Right renal pelvis (tissue), 4 donors: ENCODE measurements at regions not wholly inside any gene's neighbourhood (a gene's known extent, or its start where the extent isn't known, plus 50 kb on each side); places are given as distances from the start of the nearest gene placed in this dataset.
"Not testable (repeated sequence)": the region's sequence is repeated elsewhere in the genome, so short reads cannot be mapped to it uniquely, and the experiment has no call there.

Experiments
- DNase-seq, 4 donors: peaks; one replicate each; pipeline ENCODE4 v3.0.0-alpha.2; 2013; ENCODE audit warnings: low read depth in 4 of 4, low spot score in 3 of 4, missing footprints in 1 of 4

DNA sequence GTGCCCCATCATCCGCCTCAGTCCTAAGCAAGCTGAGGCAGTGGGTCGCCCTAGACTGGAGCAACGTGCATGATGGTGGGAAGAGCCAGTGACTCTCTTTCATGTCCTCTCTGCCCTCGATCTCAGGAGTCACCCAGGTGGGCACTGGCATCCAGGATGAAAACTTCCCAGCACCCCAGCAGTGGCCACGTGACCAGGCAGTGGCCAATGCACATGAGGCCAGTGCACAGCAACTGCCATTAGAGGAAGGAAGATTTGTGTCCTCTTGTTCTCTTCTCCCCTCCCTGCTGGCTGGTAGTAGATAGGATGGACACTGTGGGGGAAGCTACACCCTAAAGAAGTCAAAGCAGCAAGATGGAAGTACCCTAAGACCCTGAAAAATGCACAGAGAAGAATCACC lies 334.1 kb upstream of the SULF2 start:
- not testable (repeated sequence) for DNase-seq

DNA sequence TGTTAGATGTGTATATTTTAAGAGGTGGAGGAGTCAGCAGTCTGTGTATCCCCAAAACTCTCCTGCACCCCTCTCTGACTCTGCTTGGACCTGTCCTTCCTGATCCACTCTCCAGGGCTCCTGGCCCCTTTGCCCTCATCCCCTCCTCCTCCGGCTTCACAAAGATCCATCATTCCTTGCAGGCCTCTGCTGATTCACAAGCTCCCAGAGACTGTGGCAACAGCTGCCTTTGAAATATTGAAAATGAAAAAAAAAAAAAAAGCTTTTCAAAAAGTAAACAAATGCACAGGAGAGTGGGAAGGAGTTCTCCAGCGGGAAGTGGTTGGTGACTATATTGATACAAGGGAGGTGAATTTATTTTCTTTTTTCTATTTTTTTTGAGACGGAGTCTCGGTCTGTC lies 330.2 kb upstream of the SULF2 start:
- DNase-seq: no peak

DNA sequence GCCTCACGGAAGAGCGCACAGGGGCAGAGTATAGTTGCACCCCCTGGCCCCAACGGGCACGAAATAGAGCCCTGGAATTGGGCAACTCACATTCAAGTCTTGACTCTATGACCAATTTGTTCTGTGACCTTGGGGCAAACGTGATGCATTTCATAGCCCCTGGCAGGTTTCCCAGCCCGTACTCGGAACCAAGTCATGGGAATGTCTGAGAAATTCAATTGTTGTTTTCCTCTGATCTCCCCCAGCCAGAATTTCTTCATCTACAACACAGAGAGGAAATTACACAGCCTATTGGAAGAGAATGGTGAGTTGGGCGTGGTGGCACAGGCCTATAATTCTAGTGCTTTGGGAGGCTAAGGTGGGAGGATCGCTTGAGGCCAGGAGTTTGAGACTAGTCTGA lies 322.3 kb upstream of the SULF2 start:
- DNase-seq: no peak

DNA sequence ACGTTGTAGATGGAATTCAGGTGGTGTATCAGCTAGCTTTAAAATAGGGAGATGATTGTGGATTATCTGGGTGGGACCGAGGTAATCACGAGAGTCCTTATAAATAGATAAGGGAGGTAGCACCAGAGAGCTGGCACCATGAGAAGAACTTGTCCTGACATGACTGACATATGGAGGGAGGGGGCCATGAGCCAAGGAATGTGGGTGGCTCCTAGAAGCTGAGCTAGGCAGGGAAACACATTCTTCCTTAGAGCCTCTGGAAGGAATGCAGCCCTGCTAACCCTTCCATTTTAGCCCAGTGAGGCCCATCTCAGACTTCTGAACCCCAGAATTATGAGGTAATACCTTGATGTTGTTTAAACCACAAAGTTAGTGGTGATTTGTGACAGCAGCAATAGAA lies 321.1 kb upstream of the SULF2 start:
- DNase-seq: no peak

DNA sequence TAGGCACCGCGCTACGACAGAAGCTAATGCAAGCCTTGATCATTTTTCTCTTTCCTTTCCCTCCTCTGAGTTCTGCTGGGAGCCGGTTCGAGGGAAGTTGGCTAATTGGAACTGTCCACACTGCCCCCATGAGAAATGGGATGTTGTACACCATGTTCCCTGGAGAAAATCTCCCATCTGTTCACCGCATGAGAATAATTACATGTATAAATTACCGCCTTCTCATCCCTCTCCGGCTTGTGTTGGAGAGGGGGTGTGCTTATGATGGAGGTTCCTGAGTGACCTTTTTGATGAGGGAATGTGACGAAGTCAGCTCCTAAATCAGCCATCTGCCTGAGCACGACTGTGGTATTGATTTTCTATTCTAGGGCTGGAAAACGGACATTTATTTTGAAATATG lies 320.2 kb upstream of the SULF2 start:
- no peak for DNase-seq

DNA sequence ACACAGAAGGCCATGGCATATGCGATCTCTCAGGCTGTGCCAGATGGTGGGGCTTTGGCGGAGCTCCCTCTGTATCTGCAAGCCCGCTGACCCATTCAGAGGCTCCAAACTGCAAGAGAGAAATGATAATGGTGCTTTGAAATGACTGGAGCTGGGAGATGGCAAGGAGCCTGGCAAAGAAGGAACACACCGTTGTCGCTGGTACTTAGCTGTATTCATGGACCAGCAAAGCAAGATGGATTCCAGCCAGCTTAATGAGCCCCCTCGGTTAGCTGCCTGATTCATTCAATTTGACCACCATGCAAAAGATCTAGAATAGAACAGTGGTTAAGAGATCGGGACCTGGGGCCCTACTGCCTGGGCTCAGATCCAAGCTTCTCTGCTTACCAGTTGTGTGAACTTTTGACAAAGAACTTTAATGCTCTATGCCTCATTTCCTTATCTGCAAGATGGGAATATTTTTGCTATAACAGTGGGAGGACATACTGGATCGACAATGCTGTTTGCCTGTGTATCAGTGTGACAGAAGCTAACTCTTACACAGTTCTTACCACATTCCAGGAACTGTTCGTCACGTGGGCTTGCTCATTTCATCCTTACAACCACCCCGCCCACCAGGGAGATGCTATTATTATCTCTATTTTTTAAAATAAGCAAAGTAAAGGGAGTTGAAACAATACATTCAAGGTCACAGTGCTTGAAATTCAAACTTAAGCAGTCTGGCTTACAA lies 317.8 kb upstream of the SULF2 start:
- DNase-seq: no peak

DNA sequence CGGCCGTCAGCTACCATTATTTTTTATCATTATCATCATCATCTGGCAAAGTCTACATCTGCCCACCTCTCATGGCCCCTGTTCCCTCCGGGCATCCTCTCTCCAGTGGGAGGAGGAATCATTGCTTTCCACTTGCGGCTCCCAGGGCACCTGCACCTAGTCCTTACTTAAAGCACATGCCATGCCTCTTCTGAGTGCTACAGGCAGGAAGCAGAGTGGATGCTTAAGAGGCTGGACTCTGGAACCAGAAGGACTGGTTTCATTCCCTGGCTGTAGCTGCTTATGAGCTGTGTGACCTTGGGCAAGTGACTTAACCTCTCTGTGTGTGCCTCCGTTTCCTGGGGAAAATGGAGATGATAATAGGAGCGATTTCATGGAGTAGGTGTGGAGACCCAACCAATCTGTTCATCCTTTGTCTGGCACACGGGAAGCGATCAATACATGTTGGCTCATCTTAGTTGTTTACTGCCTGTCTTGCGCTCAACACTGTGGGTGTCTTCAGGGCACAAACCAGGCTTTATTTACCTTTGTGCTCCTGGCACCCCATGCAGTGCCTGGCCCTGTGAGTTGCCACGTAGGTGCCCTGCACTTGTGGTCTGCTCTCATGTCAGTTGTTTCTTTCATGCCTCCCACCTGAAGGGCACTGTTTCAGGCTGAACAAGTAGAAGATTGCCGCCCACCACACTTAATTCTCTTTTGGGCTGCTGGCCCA lies 317.0 kb upstream of the SULF2 start:
- no peak for DNase-seq

DNA sequence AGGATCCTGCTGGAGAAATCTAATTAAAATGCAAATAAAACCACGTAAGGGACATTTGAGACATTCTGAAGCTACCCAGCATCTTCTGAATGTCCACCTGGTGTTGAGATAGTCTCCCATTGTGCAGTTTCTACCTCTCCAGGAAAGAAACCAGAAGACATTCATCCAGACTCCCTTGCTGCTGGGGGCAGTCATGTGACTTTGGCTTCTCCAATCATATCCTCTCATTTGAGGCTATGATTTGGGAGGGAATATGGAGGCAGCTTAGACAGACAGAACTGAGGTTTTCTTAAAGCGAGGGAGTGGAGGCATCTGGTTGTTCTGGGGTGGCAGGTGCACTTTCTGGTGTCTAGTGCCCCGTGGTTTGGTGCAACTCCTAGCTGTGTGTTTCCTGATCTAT lies 315.2 kb upstream of the SULF2 start:
- DNase-seq: no peak

DNA sequence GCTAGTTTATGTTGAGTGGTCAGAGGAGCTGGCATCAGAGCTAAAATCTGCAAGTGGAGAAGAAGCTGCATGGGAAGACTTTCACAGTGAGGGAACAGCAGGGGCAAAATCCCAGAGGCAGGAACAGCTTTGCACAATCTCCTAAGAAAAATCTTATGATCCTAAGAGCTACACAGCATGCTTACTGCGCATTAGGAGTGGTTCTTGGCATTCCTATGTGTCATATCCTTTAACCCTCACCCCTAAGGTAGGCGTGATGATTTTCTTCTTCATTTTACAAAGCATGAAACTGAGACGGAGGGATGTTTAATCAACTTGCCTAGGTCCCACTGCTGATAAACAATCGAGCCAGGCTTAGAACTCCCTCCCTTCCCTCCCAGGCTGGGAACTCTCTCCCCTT lies 313.6 kb upstream of the SULF2 start:
- no peak for DNase-seq

DNA sequence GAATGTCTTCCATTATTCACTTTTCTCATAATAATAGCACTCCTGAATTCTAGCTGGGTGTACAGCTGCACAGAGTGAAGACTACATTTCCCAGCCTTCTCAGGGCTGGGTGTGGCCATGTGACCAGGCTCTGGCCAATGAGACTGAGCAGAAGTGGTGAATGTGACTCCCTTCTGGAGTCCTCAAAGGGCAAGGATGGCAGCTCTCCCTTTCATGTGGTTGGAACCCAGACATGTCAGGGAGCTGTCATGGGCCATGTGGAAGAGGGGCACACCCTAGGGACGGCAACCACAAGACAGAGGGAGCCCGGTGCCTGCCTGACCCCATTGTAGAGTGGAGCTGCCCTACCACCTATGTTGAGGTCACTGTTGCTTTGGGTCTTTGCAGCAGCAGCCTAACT lies 312.8 kb upstream of the SULF2 start:
- DNase-seq: no peak

DNA sequence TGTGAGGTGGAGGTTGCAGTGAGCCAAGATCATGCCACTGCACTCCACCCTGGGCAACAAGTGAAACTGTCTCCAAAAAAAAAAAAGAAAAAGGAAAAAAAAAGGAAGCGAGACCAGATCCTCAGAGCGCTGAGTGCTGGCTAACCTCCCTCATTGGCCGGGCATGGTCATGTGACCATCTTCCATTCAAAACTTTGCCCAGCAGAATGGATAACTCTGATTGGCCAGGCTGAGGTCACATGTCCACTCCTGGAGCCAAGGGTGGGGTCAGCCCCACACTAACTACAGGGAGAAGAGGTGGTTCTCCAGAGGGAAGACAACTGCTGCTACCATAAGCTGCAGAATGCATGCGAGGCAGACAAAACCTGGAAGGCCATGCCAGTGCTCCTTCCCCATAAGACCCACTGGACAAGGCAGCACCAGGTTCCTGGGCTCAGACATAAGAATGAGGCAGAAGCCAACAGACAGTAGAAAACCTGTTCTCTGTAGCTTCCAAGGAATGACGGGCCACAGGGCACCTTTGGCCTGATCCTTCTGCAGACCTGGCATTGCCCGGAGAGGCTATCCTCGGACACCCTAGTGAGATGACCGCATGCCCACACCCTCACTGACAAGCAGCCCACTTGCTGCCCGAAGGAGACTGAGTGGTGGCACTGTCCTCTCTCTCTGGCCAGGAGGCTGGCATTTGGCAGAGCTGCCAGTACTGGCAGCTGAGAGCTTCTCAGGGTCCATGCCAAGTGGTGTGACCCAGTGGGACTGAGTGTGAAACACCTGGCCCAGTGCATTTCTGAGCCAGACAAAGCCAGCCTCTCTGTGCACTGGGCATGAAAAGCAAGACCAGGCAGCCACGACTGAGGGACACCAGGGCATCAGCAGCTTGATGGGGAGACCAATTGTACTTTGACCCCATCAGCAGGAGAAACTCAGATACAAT lies 311.9 kb upstream of the SULF2 start:
- DNase-seq: no peak

DNA sequence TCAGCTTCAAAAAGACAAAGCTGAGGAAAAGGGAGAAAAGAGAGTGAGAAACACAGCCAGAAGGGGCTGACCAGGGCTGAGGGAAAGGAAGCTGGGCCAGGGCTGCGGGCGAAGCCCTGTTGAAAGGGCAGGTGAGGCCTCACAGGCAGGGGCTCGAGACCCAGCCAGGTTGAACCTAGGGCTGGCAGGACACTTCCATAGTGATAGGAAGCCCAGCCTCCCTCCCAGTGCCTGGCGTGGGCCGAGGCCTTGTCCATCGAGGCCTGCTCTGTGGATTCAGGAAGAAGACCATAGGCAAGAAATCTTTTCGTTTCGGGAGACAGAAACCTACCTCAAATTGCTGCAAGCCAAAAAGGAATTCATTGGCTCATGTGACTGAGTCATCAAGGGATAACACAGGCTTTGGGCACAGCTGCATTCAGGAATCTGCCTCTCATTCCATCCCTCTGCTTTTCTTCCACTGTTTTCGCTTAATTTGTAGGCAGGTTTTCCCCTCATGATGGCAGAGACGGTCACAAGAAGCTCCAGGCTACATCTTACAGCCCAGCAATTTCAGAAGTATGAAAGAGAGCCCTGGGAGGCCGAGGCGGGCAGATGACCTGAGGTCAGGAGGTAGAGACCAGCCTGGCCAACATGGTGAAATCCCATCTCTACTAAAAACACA lies 311.1 kb upstream of the SULF2 start:
- no peak for DNase-seq

DNA sequence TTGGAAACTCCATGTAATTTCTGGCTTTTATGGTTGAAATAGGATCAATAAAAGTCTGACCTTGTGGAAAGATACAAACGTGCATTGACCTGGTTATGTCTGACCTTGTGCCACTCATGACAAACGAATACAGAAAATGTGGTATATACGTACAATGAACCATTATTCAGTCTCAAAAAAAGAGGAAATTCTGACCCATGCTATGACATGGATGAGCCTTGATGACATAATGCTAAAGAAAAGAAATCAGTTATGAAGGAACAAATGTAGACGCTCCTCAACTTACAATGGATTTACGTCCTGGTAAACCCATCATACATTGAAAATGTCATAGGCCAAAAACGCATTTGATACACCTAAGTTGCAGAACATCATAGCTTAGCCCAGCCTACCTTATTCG lies 309.7 kb upstream of the SULF2 start:
- DNase-seq: no peak

DNA sequence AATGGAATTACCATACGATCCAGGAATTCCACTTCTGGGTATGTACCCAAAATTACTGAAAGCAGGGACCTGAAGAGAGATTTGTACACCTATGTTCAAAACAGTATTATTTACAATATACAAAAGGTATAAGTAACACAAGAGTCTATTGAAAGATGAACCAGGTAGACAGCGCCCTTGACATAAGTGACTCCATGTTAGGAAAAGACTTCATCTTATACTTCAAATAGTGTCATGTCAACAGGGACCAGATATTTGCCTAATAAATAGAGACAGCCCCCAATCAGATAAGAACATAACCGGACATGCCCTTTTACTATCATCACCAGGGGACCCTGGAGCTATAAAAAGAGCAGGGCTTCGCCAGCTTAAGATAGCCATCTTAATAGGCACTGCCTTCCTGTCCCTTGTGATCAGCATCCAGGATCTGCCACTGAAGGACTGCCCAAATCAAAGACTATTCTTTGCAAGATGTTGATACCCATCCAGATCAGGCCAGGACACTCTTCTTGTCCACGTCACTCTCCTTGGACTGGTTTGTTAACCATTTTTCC lies 309.0 kb upstream of the SULF2 start:
- DNase-seq: no peak

DNA sequence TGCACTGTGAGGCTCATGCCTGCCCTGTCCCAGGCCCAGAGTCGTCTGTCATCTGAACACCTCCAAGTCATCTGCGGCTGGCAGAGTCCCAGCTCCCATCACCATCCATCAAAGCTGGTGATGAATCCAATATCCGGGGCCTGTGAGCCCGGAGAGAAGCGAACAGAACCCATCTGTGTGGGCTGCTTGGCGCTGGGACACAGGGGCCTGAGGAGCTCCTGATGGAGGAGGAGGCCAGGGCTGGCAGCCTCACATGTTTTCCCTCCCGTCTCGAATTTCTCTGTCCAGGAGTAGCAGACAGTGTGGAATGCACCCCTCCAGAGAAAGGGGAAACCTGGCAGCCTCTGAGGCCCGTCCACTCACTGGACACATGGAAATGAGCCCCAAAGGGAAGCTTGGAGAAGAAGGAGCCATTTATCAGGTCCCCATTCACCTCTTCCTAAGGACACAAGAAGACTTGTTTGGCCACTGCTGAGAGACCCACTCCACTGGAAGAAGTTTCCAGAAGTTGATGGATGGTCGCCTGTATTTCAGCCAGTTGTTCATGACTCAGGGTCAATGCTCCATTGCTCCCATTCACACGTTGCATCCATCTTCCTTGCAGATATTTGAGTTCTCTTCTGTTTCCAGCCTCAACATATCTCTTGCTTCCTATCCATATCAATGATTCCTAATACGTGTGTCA lies 307.5 kb upstream of the SULF2 start:
- DNase-seq: no peak

DNA sequence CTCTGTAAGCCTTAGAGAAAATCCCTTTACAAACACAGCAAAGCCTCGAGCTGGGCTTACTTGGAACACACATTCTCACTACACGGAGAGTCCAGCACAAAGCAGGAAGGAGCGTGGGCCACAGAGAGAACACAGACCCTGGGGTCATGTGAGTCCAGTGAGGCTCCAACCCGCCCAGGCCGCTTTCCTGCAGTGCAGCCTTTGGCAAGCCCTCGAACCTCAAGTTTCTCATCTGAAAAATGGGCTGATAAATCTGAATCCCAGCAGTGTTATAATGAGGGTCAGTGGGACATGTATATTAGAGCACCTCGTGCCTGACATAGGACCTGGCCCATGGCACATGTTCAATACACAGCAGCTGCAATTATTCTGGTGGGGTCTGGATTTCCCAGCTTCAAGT lies 305.5 kb upstream of the SULF2 start:
- no peak for DNase-seq

DNA sequence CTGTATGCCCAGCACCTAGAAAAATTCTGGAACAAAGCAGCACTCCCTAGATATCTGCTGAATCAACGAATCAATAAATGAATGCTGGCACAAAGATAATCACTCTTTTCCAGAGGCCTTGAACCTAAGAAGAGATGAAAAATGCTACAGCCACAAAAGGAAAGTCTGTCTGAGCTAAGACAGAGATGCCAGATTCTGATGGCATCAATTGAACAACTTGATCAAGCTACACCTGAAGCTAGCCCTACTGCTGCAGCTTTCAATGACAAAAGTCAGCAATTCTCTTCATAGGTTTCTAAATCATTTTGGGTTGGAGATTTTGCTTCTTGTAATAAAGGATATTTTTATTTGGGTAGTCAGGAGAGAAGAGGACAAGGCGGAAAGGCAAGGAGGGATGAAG lies 305.0 kb upstream of the SULF2 start:
- DNase-seq: no peak

DNA sequence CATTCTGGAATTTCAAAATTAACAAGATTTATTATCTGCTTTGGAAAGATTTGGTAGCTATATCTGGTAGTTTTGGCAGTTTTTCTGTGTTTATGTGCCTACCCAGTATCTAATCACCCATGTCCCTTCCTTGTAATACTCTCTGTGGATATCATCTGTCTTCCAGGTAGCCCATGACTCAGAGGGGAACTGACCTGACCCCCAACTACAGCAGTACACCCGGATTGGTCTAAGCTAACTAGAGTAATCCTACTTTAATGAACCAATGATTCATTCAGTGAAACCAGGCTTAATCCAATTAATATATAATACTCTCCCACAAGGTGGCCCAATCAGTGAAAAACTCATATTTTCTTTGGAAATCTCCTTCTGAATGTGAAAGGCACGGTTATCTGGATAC lies 295.3 kb upstream of the SULF2 start:
- DNase-seq: no peak

DNA sequence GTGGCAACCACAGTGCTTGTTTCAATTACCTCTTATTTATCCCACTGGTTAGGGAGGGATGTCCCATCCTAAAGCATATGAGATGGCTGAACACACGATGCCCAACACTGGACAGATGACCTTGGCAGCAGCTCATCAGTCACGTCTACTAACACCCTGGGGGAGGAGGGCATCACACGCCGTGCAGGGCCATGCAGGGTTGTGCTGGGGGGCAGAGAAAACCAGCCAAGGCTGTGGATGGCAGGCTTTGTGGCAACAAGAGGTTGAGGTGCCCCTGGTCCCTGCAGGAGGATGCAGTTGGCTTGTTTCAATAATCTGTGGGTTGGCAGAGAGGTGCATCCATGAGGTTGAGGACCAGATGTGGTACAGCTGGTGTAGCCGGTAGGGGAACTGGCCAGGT lies 293.7 kb upstream of the SULF2 start:
- DNase-seq: no peak

DNA sequence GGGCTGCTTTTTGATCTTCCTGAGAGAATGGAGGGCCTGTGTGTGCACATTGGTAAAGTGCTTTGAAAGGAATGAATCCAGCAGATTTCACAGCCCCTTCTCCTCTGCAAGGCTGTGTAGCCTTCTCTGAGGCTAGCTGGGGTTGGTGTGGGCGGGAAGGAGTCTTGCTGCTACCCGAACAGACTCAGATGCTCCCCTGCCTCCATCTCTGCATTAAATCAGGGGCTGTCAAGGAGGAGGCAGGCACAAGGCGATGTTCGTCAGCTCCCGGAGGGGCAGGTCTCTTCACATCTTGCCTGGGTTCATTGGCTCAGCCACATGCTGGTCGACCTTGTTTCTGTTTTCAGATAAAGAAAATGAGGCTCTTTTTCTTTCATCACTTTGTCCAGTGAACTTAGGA lies 291.5 kb upstream of the SULF2 start:
- DNase-seq: no peak
